GM18861 (cell line): ENCODE measurements at regions not wholly inside any gene's neighbourhood (a gene's known extent, or its start where the extent isn't known, plus 50 kb on each side); places are given as distances from the start of the nearest gene placed in this dataset.
"Not testable (repeated sequence)": the region's sequence is repeated elsewhere in the genome, so short reads cannot be mapped to it uniquely, and the experiment has no call there.

Experiments
- ATAC-seq: cut with Tn5 transposase; IDR thresholded peaks from one replicate; pipeline ENCODE4 v1.9.1; 2021; ENCODE audit not compliant: unreplicated experiment

GRCh38 chr6:90463359-90463758 lies 123.5 kb downstream of the MAP3K7 start:
- peak; percentile 50 for ATAC-seq

DNA sequence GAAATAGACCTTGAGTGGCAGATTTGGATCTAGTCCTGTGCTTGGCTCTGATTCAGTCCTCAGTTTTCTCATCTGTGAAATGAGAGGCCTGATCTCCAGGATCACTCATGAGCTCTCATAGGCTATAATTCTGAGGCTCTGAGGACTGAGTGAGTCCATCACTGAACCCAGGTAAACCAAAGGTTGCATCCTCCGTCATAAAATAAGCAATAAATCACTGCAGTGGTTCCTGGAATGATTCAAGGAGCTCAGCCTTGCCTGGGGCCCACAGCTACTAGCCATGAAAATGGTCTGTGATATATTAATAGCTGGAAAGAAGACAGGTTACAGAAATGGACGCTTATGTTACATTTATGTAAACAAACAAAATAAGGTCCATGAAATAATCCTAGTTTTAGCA lies 124.8 kb downstream of the MAP3K7 start:
- ATAC-seq, result no peak

- ATAC-seq, result no peak
These were observed 125.5 kb downstream of the MAP3K7 start for GRCh38 chr6:90461383-90461782.

DNA sequence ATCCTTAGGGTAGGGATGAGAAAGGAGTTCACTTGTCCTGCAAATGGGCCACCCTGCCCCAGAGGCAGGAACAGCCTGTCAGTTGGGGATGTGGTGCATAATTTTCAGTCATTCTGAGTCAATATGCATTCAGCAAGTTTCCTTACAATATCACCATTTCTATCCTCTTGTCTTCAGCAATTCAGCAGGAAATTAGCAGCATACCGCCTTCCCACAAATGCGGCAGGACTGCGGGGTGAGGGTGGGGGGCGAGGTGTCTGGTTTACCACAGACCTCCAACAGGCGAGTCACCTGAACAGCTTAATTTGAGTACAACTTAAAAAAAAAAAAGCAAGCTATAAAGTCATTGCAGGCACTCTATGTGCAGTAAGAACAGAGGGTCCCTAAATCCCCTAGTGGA lies 126.8 kb downstream of the MAP3K7 start:
- no peak for ATAC-seq

GRCh38 chr6:90459225-90459758 lies 127.6 kb downstream of the MAP3K7 start:
- ATAC-seq, result no peak

DNA sequence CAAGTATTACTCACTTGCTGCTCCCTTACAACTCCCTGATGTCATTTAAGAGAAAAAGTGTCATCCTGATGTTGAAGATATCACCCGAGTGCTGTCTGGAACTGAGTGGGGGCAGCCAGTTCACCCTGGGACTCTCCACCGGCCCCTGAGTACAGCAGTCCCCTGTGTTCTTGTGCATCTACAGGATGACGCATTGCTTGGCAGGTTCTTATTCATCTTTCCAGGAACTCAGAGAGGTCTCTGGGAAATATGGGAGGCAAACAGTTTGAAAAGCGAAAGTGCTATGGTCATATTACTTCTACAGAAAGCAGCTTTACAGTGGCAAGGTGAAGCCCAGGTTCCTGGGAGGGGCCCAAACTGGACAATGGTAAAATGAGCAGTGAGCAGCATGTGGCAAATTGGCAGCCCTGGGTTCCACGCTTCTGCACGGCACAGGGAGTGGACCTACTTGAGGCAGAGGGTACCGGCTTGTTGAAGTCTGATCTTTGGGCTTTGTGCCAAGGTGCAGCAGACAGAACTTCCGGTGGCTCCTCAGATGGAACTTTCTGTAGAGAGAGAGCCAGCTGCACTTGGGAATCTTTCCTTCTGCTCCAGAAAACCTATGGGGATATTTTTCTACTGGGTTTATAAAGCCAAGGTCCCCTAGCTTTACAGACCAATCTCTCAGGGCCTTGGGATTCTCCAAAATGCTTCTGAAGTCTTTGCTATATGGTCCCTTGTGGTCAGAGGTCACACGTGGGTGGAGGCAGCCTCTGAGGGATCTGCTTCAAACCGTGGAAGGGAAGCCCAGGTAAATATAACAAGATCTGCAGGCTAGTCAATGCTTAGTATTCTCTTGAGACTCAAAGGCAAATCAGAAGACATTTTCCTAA lies 128.3 kb downstream of the MAP3K7 start:
- no peak for ATAC-seq

- no peak for ATAC-seq
These were observed 129.0 kb downstream of the MAP3K7 start for GRCh38 chr6:90457867-90458259.

- not testable (repeated sequence) for ATAC-seq
These were observed 129.6 kb downstream of the MAP3K7 start for GRCh38 chr6:90456997-90457866.

- ATAC-seq, result no peak
These were observed 130.9 kb downstream of the MAP3K7 start for GRCh38 chr6:90456001-90456400.

DNA sequence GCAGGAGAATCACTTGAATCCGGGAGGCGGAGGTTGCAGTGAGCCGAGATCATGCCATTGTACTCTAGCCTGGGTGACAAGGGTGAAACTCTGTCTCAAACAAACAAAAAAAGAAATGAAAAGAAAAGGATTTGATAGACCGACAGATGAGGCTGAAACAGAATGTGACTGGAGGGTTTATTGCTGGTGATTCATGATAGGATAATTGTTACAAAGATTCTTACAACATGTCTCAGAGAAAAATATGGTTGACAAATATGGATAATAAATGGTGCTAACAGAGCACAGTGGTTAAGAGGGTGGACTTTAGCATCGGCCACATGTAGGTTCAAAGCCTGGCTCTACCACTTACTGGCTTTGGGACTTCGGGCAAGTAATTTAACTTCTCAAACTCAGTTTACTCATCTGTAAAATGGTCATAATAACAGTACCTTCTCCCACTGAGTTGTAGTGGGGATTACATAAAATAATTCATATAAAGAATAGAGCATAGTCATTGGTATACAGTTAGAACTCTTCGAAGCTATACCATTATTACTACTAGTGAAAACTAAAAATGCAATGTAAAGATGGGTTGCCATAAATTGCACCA lies 131.9 kb downstream of the MAP3K7 start:
- ATAC-seq, result no peak

- ATAC-seq, result no peak
These were observed 136.5 kb downstream of the MAP3K7 start for GRCh38 chr6:90450268-90450953.

DNA sequence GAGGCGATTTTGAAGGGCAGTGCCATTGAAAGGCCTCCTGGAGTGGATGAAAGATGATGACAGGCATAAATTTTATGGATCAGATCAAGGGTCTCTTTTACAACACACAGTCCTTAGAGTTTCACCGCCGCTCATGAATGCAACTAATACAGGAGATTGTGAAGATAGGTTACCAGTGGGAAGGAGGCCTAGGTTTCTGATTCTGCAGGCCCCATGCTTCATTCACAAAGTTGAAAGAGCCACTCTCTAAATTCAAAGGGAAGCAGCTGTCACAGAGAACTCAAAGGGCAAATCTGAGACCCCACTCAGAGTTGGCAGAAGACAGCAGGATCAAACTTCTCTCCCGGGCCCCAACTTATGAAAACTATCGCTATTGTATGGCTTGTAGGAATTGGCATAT lies 137.6 kb downstream of the MAP3K7 start:
- no peak for ATAC-seq

GRCh38 chr6:90448836-90449235 lies 138.0 kb downstream of the MAP3K7 start:
- no peak for ATAC-seq

DNA sequence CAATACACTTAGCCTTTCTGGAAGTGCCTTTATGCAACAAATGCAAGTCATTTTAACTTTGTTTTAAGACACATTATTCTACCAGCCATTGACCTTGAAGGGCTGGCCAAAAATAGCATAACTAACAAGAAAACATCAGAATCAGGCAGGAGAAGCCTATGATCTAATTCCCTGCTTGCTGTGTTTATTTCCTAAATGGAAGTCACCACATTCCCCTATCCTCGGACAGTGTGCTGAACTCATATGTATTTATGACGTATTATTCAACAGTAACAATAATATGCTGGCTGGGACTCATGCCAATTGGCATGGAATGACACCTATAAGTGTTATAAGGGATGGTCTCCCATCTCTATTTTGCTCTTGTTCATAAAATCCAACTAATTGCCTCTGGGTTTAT lies 140.7 kb downstream of the MAP3K7 start:
- ATAC-seq, result no peak

- no peak for ATAC-seq
These were observed 141.3 kb downstream of the MAP3K7 start for GRCh38 chr6:90445533-90446108.

GRCh38 chr6:90444160-90444714 lies 142.6 kb downstream of the MAP3K7 start:
- ATAC-seq, result no peak

- no peak for ATAC-seq
These were observed 144.5 kb downstream of the MAP3K7 start for GRCh38 chr6:90442366-90442765.

DNA sequence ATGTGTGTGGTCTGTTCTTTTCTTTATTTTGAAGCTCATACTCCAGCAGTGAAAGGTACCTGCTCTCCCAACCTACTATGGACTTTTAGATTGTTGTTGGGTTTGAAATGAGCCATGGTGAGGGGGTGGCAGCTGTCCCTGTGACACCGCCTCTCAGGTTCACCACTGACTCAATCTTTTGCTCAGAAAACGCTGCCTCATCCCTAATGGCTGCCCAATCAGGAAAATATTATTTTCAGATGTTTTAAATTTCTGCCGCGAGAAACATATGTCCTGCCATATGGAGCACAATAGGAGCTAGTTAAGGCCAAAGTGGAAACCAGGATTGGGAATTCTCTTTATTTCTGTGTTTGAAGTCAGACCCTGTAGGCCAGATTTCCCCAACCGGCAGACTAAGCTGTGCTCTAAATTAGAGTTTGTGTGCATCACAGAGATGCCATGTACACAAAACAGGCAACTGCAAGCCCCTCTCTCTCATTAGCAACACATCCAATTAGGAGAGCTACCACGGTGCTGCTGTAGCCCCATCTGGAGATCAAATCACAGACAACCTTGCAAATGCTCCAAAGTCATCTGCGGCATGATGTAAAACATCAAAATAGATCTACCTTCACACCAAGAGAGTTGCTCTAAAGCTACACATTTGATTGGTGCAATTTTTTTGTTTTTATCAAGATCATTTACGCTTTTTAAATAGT lies 144.1 kb upstream of the BACH2 start:
- no peak for ATAC-seq

- ATAC-seq, result no peak
These were observed 142.9 kb upstream of the BACH2 start for GRCh38 chr6:90439586-90439985.

GRCh38 chr6:90436403-90436802 lies 139.8 kb upstream of the BACH2 start:
- no peak for ATAC-seq
